NCI-H2081 (cell line): ENCODE measurements at regions not wholly inside any gene's neighbourhood (a gene's known extent, or its start where the extent isn't known, plus 50 kb on each side); places are given as distances from the start of the nearest gene placed in this dataset.

Experiments
- DNase-seq, 2 experiments: peaks; one replicate each; lab custom pipeline; 2025; lab: John Stamatoyannopoulos, UW

DNA sequence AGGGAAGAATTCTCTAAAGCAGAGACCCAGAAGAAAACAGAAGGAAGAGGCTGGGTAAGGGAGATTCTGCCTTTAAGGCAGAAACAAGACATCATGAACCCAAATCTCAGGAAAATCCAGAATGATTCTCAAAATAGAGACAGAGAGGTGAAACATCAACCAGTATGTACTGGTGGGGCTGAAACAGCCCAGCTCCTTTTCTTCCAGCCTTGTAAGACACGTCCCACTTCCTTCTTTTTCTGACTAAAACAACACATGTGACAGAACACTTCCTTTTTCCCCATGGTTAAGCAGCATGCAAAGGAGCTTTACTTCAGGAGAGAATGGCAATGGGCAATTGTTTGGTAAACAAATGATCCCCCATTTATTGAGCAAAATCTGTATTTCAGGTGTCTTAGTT is 230.8 kb upstream of the NR4A3 start:
- no peak for DNase-seq

- DNase-seq, result no peak
These were observed 229.9 kb upstream of the NR4A3 start for GRCh38 chr9:99591770-99592169.

- DNase-seq, result no peak
These were observed 228.7 kb upstream of the NR4A3 start for GRCh38 chr9:99592834-99593574.

- DNase-seq, result peak; percentile 21 to 69
These were observed 228.1 kb upstream of the NR4A3 start for GRCh38 chr9:99593610-99594009.

GRCh38 chr9:99594056-99594780 is 227.5 kb upstream of the NR4A3 start:
- DNase-seq, result no peak

GRCh38 chr9:99595796-99596195 is 225.9 kb upstream of the NR4A3 start:
- no peak for DNase-seq

GRCh38 chr9:99601571-99602111 is 220.0 kb upstream of the NR4A3 start:
- no peak for DNase-seq

DNA sequence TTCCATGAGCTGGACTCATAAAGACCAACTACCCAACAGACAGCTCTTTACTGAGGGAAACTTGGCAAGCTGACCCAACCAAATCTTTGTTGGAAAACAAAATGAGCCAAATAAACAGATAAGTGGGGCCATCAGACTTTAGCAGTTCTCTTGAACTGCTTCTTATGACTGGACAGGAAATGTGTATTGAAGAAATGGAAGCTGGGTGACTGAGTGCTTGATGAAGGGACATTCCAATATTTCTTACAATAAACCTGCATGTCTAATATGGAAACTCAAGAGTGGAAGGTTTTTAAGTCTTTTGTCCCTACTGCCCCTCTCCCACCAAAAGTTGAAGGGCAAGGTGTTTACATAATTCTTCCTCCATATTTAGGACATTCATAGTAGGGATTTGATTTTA is 218.8 kb upstream of the NR4A3 start:
- no peak for DNase-seq

GRCh38 chr9:99605016-99605743 is 216.5 kb upstream of the NR4A3 start:
- peak in 1 of 2 experiments; percentile 9 for DNase-seq

DNA sequence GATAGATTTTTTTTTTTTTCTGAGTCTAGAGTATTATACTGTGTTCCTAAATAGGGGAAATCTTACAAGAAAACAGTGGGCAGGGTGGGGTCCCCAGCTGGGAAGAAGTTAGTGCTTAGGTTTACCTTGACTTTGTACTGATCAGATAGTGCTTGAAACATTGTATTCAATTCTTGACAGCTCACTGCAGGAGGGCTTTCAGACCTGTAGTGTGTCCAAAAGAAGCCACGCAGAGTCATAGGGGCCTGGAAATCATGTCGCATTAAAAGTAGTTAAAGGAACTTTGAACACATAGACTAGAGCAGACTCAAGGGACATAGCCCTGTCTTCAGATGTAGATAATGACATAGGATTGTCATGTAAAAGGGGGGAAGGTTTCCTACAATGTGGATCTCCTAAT is 215.4 kb upstream of the NR4A3 start:
- no peak for DNase-seq

DNA sequence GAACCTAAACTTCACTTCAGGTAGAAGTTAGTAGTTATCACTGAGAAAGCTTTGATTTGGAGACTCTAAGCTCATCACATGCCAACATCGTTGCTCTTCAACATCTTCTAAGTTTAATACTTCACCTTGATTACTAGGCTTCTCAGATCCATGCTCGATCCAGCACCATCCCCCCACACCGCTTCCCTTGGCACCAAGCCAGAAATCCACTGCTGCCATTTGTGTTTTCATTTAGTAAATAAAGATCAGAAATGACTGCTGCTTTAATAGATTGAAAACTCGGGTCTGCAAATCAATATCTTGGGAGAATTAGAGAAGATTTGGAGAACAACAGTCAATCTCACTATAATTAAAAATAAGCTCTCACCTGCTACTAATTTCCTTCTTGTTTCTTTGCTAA is 214.7 kb upstream of the NR4A3 start:
- peak in 1 of 2 experiments; percentile 27 for DNase-seq

DNA sequence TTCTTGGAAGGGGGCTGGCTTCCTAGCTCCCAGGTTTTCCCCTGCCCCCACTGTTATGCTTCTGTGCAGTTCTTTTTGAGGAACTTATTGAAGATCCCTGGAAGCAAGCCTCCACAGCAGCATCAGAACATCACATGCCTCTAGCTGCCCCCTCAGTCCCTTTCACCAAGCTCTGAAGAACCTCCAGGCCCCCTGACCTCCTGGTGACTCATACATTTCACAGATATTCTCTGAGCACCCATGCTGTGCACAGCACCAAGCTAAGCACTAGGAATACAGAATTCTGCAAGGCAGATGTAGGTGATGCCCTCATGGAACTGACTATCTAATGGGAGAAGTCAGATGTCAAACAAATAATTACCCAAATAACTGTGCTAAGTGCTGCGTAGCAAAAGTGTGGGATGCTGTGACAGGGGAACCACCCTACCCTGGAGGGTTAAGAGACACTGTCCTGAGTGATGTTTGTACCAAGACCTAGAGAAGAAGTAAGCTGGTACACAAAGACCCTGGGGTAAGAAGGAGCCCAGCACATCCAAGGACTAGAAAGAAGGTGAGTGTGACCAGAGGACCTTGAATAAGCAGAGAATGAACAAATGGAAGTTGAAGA is 213.7 kb upstream of the NR4A3 start:
- no peak for DNase-seq

GRCh38 chr9:99614341-99614740 is 207.3 kb upstream of the NR4A3 start:
- DNase-seq, result no peak

DNA sequence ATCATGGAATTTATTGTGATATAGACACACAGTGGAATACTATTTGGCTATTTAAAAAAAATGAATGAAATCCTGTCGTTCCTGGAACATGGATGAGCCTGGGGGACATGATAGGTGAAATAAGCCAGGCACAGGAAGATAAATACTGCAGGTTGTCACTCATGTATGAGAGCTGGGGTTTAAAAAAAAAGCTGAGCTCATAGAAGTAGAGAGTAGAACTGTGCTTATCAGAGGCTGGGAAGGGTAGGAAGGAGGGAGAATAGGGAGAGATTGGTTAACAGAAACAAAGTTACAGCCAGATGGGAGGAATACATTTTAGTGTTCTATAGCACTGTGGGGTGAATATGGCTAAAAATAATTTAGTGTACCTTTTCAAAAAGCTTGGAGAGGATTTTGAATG is 200.6 kb upstream of the NR4A3 start:
- DNase-seq, result no peak

DNA sequence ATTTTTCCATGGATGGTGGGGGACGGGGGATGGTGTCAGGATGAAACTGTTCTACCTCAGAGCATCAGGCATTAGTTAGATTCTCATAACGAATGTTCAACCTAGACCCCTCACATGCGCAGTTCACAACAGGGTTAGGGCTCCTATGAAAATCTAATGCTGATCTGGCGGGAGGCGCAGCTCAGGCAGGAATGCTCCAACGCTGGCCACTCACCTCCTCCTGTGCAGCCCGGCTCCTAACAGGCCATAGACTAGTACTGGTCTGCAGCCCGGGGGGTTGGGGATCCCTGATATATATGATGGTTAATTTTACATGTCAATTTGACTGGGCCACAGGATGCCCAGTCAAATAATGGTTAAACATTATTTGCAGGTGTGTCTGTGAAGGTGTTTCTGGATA is 199.0 kb upstream of the NR4A3 start:
- no peak for DNase-seq

DNA sequence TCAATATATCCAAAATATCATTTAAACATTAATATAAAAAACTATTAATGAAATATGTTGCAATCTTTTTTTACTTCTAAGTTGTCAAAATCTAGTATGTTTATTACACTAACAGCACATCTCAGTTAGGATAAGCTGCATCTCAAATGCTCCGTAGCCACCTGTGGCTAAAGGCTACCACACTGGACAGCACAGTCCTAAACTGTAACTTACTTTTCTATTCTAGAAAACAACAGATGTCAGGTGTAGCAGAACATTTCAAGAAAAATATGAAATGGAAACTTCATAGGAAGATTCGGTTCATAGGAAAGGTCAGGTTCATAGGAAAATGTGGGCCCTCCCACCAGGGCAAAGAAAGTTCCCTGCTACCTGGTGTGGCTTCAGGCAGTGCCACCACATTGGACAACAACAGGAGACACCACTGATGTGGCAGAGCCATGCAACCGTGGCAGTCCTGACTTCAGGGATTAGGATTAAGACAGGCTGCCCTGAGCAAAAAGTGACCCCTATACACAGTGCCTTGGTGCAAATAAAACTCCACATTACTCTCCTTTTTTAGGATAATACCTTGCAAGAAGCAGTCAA is 197.8 kb upstream of the NR4A3 start:
- DNase-seq, result no peak

- no peak for DNase-seq
These were observed 197.0 kb upstream of the NR4A3 start for GRCh38 chr9:99624499-99625233.

DNA sequence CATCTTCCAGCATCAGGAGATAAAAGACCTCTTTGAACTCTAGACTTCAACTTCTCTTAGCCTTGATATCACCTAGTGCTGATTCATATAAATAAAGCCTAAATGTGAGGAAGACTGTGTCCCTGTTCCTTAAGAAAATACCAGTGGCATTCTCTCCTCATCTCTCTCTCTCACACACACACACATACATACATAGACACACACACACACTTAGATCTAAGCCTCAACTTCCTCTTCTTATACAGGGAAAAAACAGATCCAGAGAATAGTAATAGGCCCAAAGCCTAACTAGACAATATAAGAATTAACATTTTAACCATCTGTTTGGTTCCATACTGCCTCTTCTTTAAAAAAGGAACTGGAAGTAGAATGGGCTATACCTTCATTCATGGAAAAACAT is 195.3 kb upstream of the NR4A3 start:
- DNase-seq, result no peak

DNA sequence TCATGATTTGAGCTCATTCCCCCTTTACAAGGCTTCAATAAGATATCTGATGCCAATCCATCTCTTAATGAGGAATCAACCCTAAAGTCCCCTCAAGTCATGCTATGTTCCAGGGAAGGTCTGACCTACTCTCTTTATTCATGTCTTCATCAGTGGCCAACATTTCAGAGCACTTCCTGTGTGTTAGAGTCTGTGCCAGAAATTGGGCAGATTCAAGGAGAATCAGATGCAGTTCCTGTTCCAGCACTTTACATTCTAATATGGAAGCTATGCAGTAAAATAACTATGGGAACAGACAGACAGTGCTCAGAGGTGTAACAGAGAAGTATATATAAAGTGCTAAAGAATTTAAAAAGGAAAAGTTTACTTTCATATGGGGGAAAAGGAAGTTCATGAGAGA is 193.4 kb upstream of the NR4A3 start:
- DNase-seq, result no peak

DNA sequence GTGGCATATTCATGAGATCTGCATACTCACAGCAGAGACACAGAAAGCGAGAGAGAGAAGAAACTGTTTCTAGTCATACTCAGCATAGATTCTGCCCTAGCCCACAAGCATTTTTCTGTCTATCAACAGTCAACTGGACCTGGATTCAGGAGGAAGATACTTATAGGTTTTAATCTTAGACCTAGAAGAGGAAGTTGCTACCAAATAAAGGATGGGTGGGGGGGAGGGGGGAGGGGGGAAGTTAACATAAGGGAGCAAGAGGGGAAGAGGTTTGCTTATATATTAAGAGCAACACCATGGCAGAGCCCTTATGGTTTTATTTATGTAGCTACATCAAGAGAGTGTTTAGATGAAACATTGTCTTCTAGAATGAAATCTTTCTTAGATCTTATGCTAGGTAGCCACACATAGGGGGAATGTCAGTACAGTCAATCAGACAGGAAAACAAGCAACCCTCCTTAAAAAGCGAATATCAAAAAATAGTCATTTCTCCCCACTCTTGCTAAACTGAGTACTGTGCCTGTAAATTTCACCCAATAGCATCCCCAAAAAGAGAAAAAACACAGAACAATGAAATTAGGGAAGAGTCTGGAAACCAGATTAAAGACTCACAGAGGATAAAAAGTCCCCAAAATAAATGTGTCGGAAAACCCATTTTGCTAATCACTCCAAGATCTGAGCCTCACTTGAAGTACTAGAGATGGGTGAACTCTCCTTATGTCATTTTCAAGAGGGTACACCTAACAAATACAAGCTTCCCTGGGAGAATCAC is 192.7 kb upstream of the NR4A3 start:
- no peak for DNase-seq
